ENCODE measurements at regions not wholly inside any gene's neighbourhood (a gene's known extent, or its start where the extent isn't known, plus 50 kb on each side); places are given as distances from the start of the nearest gene placed in this dataset.

- Histone ChIP-seq H3K36me3 (ENCODE audit: control insufficient read depth, insufficient read depth, low read length) (no peaks in the 10 kb centered on the region), H3K4me3 (ENCODE audit: low read length) (no peak overlapping the region), H3K27me3 (ENCODE audit: control insufficient read depth, insufficient read depth, low read length) (no peaks in the 10 kb centered on the region), H3K27ac (ENCODE audit: low read length) (no peak overlapping the region), H3K9me3 (replicated peaks; ENCODE audit: control insufficient read depth, low read depth, low read length) (peaks cover 5% of the 10 kb centered on the region), H3K4me1 (ENCODE audit: control insufficient read depth, insufficient read depth, low read length) (peaks cover 45% of the 10 kb centered on the region)
- DNase-seq, result no peak
- 100% methylated on average over 1 of the region's 3 CpGs for WGBS (ENCODE audit: insufficient coverage)
Measured at GRCh38 chr1:235019471-235019870, 109.2 kb downstream of the TOMM20 start.

DNA sequence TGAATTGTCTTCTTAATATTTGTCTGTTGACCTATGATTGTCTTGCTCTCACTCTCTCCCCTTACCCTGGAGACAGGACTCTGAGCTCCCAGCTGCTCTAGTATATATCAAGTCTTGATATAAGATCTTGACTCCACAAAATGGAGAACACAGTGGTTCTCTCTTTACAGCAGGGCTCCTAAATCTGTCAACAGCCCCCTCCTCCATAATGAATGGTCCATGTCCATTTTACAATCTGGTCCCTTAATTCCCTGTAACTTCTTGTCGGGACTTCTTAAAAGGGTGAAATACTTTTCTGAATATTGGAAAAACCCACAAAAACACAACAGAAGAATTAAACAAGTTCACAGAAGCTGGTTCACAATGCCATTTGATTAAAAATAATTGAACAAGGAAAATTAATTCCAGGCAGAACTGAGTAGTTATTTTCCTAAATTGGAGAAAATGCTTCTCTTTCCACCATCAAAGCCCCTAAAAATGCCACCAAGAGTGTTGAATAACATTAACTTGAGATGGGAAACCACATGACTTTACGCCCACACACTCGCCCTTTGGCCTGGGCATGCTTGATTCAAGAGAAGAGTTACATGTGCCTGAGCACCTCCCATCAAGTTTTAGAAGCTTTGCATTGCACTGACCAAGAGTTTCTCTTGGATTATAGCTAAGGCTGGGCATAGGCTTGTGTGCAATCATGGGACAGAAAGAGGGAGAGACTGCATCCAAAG, 109.8 kb downstream of the TOMM20 start:
- Histone ChIP-seq H3K9me3 (replicated peaks; ENCODE audit: control insufficient read depth, low read depth, low read length) (peaks cover 5% of the 10 kb centered on the region), H3K27ac (ENCODE audit: low read length) (no peak overlapping the region), H3K4me3 (ENCODE audit: low read length) (no peak overlapping the region), H3K27me3 (ENCODE audit: control insufficient read depth, insufficient read depth, low read length) (no peaks in the 10 kb centered on the region), H3K36me3 (ENCODE audit: control insufficient read depth, insufficient read depth, low read length) (no peaks in the 10 kb centered on the region), H3K4me1 (ENCODE audit: control insufficient read depth, insufficient read depth, low read length) (peaks cover 41% of the 10 kb centered on the region)
- DNase-seq, result no peak
- WGBS (ENCODE audit: insufficient coverage), result 95% methylated on average over 2 of the region's 3 CpGs

- 71% methylated on average over 3 of the region's 3 CpGs for WGBS (ENCODE audit: insufficient coverage)
- DNase-seq, result no peak
Measured at GRCh38 chr1:235018161-235018560, 110.5 kb downstream of the TOMM20 start.

DNA sequence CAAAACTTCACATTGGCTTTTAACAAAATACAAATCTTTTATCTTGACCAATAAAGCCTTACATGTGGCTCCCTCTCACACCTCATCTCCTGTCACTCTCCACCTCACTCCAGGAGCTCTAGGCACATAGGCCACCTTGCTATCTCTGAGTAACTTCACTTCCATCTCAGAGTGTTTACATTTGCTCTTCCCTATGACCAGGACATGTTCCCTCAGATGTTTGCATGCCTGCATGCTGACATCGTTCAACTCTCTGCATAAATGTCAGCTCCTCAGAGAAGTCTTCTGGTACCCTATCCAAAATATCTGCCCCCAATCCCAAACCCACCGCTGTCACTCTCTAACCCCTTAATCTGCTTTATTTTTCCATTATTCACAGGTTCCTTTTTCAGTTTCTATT, 110.9 kb downstream of the TOMM20 start:
- no peaks in the 10 kb centered on the region for H3K36me3 ChIP-seq (ENCODE audit: control insufficient read depth, insufficient read depth, low read length)
- no peak overlapping the region for H3K27ac ChIP-seq (ENCODE audit: low read length)
- DNase-seq, result no peak
- WGBS (ENCODE audit: insufficient coverage), result 98% methylated on average over 2 of the region's 2 CpGs
- H3K27me3 ChIP-seq (ENCODE audit: control insufficient read depth, insufficient read depth, low read length), result no peaks in the 10 kb centered on the region
- peaks cover 38% of the 10 kb centered on the region for H3K4me1 ChIP-seq (ENCODE audit: control insufficient read depth, insufficient read depth, low read length)
- H3K9me3 ChIP-seq (replicated peaks; ENCODE audit: control insufficient read depth, low read depth, low read length), result peaks cover 5% of the 10 kb centered on the region
- no peak overlapping the region for H3K4me3 ChIP-seq (ENCODE audit: low read length)

More at GRCh38 chr1:235018161-235018560, 110.5 kb downstream of the TOMM20 start:
- peaks cover 38% of the 10 kb centered on the region for H3K4me1 ChIP-seq (ENCODE audit: control insufficient read depth, insufficient read depth, low read length)
- no peak overlapping the region for H3K27ac ChIP-seq (ENCODE audit: low read length)
- H3K9me3 ChIP-seq (replicated peaks; ENCODE audit: control insufficient read depth, low read depth, low read length), result peaks cover 5% of the 10 kb centered on the region
- no peak overlapping the region for H3K4me3 ChIP-seq (ENCODE audit: low read length)
- H3K36me3 ChIP-seq (ENCODE audit: control insufficient read depth, insufficient read depth, low read length), result no peaks in the 10 kb centered on the region
- H3K27me3 ChIP-seq (ENCODE audit: control insufficient read depth, insufficient read depth, low read length), result no peaks in the 10 kb centered on the region

- Histone ChIP-seq H3K27me3 (ENCODE audit: control insufficient read depth, insufficient read depth, low read length) (no peaks in the 10 kb centered on the region), H3K36me3 (ENCODE audit: control insufficient read depth, insufficient read depth, low read length) (no peaks in the 10 kb centered on the region), H3K27ac (ENCODE audit: low read length) (no peak overlapping the region), H3K4me1 (ENCODE audit: control insufficient read depth, insufficient read depth, low read length) (peaks cover 38% of the 10 kb centered on the region), H3K9me3 (replicated peaks; ENCODE audit: control insufficient read depth, low read depth, low read length) (peaks cover 5% of the 10 kb centered on the region), H3K4me3 (ENCODE audit: low read length) (no peak overlapping the region)
- WGBS (ENCODE audit: insufficient coverage), result 94% methylated on average over 2 of the region's 4 CpGs
- DNase-seq, result no peak
Measured at GRCh38 chr1:235017191-235017590, 111.4 kb downstream of the TOMM20 start.

DNA sequence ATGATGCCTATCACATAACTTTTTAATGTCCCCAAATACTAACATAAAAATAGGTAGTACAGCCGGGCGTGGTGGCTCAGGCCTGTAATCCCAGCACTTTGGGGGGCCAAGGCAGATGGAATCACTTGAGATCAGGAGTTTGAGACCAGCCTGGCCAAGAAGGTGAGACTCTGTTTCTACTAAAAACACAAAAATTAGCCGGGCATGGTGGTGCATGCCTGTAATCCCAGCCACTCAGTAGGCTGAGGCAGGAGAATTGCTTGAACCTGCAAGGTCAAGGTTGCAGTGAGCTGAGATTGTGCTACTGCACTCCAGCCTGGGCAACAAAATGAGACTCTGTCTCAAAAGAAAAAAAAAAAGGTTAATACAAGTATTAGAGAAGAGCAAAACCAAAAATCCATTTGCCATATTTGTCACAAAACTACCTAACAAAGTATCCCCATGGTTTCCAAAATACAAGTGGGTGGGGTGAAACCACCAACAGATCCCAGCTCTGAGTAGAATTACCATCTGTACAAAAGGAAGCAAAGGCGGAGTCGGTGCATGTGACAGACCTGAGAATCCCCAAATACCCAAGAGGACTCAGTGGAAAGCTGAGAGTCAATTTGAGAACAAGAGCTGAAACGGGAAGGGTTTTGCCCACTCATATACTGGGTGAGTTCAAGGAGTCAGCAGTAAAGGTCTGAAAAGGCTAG, 113.2 kb downstream of the TOMM20 start:
- peak; percentile 25 for DNase-seq
- H3K36me3 ChIP-seq (ENCODE audit: control insufficient read depth, insufficient read depth, low read length), result no peaks in the 10 kb centered on the region
- H3K4me3 ChIP-seq (ENCODE audit: low read length), result no peak overlapping the region
- no peak overlapping the region for H3K27ac ChIP-seq (ENCODE audit: low read length)
- H3K27me3 ChIP-seq (ENCODE audit: control insufficient read depth, insufficient read depth, low read length), result no peaks in the 10 kb centered on the region
- H3K4me1 ChIP-seq (ENCODE audit: control insufficient read depth, insufficient read depth, low read length), result peaks cover 30% of the 10 kb centered on the region
- H3K9me3 ChIP-seq (replicated peaks; ENCODE audit: control insufficient read depth, low read depth, low read length), result peaks cover 5% of the 10 kb centered on the region
- 80% methylated on average over 3 of the region's 6 CpGs for WGBS (ENCODE audit: insufficient coverage)

DNA sequence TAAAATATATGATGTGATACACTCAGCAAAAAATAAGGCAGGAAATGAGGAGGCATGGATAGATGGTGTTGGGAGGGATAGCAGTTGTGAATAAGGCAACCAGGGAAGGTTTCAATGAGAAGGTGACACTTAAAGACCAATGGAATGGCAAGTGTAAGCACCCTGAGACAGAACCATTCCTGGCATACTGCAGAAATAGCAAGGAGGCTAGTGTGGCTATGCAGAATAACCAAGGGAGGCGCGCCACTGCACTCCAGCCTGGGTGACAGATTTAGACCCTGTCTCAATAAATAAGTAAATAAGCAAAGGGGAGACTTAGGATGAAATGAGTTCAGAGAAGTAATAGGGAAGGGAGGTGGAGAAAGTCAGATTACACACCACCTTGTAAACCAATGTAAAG, 113.9 kb downstream of the TOMM20 start:
- no peaks in the 10 kb centered on the region for H3K36me3 ChIP-seq (ENCODE audit: control insufficient read depth, insufficient read depth, low read length)
- H3K4me1 ChIP-seq (ENCODE audit: control insufficient read depth, insufficient read depth, low read length), result peaks cover 30% of the 10 kb centered on the region
- WGBS (ENCODE audit: insufficient coverage), result no CpG with 5 or more reads among the region's 2 CpGs
- no peak overlapping the region for H3K4me3 ChIP-seq (ENCODE audit: low read length)
- peaks cover 5% of the 10 kb centered on the region for H3K9me3 ChIP-seq (replicated peaks; ENCODE audit: control insufficient read depth, low read depth, low read length)
- DNase-seq, result no peak
- no peak overlapping the region for H3K27ac ChIP-seq (ENCODE audit: low read length)
- H3K27me3 ChIP-seq (ENCODE audit: control insufficient read depth, insufficient read depth, low read length), result no peaks in the 10 kb centered on the region

DNA sequence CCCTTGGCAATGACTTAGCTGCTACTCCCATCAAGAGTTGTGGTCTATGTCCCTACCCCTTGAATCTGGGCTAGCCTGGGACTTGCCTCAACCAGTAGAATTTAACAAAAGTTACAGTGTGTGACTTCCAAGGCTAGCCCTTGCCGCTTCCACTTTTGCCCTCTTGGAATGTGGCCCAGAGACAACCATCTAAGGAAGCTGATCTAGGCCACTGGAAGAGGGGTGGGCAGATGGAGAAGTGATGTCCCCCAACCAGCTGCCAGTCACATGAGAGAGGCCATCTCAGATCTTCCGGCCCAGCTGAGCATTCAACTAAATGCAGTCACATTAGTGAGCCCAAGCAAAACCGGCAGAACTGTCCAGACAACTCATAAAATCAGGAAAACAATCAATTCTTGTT, 115.1 kb downstream of the TOMM20 start:
- peaks cover 26% of the 10 kb centered on the region for H3K4me1 ChIP-seq (ENCODE audit: control insufficient read depth, insufficient read depth, low read length)
- DNase-seq, result peak; percentile 76
- H3K36me3 ChIP-seq (ENCODE audit: control insufficient read depth, insufficient read depth, low read length), result no peaks in the 10 kb centered on the region
- no peaks in the 10 kb centered on the region for H3K27me3 ChIP-seq (ENCODE audit: control insufficient read depth, insufficient read depth, low read length)
- no peak overlapping the region for H3K4me3 ChIP-seq (ENCODE audit: low read length)
- H3K9me3 ChIP-seq (replicated peaks; ENCODE audit: control insufficient read depth, low read depth, low read length), result peaks cover 5% of the 10 kb centered on the region
- 90% methylated on average over 1 of the region's 3 CpGs for whole genome bisulfite sequencing (ENCODE audit: insufficient coverage)
- H3K27ac ChIP-seq (ENCODE audit: low read length), result peak overlapping the region; percentile 60

DNA sequence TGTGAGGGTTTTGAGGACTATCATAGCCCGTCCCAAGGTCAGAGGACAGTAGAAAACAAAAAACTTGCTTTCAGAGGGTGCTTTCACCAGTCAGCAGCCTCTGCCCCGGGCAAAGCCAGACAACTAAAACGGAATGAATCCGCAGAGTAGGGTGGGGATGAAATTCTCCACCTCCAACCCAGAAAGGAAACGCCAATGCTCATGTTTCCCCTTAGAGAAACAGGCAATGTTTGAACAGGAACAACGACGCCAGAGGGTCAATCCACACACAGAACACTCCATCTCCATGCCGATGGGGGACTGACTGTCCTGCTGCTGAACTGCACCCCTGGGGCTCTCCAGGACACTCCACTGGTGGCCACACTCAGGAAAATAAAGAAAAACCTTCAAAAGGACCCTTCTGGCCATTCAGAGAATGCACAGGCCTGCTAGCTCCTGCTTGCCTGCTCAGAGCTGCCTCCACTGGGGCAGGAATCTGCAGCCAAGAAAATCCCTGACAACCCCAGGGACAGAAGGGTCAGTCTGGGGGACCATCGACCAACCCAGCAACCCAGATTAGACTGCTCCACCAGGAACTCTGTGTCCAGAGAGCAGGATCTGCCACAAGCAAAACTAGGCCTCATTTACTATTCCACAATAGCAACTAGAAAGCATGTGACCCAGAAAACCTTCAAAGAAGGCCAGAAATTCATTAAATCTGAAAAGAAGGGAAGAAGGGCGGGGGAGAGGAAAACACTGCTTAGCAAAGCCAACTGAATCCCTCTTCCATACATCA, 116.0 kb downstream of the TOMM20 start:
- Histone ChIP-seq H3K27ac (ENCODE audit: low read length) (peak overlapping the region; percentile 60), H3K36me3 (ENCODE audit: control insufficient read depth, insufficient read depth, low read length) (no peaks in the 10 kb centered on the region), H3K4me3 (ENCODE audit: low read length) (no peak overlapping the region), H3K27me3 (ENCODE audit: control insufficient read depth, insufficient read depth, low read length) (no peaks in the 10 kb centered on the region), H3K4me1 (ENCODE audit: control insufficient read depth, insufficient read depth, low read length) (peaks cover 23% of the 10 kb centered on the region), H3K9me3 (replicated peaks; ENCODE audit: control insufficient read depth, low read depth, low read length) (peaks cover 3% of the 10 kb centered on the region)
- WGBS (ENCODE audit: insufficient coverage), result 32% methylated on average over 5 of the region's 10 CpGs
- DNase-seq, result no peak
